Epidermal melanocyte (primary cell): ENCODE measurements at regions not wholly inside any gene's neighbourhood (a gene's known extent, or its start where the extent isn't known, plus 50 kb on each side); places are given as distances from the start of the nearest gene placed in this dataset.
"Not testable (repeated sequence)": the region's sequence is repeated elsewhere in the genome, so short reads cannot be mapped to it uniquely, and the experiment has no call there.

Experiments
- DNase-seq: peaks from one replicate; pipeline ENCODE4 v3.0.0; 2011; ENCODE audit warnings: low spot score; ENCODE audit not compliant: insufficient read length

DNA sequence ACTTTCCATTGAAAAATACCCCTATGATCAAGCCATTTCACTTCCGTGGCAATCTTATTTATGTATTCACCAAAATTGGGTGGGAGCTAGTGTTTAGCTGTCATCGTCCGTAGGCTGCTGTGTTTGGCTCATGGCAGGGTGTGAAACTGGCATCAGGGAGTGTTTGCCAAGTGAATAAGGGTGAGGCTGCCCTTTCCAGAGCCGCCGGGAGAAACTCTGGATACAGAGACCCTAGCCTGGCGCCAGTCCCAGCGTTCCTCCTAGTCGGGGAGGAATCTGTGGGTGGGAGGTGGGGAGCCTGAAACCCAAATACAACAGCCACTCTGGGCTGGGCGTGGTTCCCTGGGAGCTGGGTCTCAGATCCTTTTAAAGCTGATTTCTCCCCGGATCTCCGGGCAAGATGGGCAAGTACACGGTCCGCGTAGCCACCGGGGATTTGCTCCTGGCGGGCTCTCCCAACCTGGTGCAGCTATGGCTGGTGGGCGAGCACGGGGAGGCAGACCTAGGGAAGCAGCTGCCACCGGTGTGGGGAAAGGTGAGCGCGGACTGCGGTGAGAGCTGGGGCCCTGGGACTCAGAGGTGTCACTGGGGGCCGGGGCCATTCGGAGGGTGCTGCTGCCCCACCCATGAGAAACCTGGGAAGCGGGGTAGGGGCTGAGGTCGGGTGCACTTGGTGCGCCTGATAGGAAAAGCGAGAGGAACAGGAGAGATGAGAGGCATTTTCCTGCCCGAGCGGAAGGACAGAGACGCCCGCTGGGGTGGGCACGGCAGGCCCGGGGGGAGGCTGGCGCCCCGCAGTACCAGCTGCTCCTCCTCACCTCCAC lies 62.1 kb upstream of the TEKT1 start:
- DNase-seq = no peak

DNA sequence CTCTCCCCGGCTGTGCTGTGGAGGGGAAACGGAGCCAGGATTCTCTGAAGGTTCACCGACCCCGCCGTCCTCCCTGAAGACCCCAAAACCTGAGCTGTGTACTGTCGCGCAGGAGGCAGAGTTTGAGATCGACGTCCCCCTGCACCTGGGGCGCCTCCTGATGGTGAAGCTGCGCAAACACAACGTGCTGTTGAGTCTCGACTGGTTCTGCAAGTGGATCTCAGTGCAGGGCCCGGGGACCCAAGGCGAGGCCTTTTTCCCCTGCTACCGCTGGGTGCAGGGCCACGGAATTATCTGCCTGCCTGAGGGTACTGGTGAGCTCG lies 62.6 kb upstream of the TEKT1 start:
- DNase-seq = no peak

DNA sequence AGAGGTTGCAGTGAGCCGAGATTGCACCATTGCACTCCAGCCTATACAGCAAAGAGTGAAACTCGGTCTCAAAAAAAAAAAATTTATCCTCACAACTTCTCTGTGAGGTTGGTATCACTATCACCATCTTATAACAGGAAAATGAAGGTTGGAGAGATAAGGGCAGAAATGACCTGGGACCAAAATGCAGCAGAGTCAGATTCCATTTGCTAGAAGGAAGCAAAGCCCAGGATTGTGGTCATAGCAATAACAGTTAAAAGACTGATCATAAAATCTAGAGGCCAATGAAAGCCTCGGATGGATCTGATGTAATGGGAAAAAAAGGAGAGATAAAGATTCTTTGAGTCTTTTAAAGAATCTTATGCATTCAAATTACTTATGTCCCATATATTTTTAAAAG lies 69.6 kb upstream of the TEKT1 start:
- DNase-seq = no peak

DNA sequence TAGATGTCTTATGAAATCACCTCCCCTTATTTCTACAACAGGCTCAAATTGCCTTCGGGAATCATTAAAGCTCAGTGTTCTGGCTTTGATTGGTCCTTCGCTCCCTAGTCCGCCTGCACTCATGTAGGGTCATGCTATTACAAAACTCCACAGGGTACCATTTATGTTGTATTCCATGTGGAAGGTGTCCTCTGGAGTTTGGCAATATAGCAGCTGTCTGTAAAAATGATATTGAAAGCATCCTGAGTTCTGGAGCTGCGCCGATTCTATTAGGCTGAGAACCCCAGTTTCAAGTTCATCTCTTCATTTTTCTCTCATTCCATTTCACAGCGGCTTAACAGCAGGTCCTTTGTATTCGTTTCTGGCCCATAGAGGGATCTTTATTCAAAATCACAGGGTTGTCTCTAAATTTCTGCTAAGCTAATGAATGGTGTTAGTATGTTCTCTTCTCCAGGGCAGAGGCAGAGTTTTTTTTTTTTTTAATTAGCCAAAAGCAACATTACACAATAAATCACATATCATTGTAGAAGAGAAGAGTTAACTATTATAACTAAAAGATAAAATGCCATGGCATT lies 71.9 kb upstream of the TEKT1 start:
- DNase-seq = peak; percentile 82

DNA sequence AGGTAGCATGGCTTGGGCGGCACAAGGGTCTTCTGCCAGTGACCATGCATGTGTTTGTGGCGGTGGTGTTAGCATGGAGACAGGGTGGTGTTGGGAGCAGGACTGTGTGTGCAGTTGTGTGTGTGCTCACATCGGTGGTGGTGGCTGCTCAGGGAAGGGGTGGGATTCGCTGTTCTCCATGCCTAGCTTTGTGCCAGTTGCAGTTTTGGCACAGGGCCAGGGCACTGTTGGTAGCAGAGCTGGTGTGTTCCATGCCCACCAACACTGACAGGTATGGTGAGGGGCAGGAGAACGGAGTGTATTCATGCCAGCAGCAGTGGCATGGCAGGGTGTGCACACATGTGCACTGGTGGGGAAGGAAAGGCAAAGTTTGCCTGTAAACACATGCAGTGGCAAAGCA lies 77.3 kb upstream of the TEKT1 start:
- DNase-seq = no peak

DNA sequence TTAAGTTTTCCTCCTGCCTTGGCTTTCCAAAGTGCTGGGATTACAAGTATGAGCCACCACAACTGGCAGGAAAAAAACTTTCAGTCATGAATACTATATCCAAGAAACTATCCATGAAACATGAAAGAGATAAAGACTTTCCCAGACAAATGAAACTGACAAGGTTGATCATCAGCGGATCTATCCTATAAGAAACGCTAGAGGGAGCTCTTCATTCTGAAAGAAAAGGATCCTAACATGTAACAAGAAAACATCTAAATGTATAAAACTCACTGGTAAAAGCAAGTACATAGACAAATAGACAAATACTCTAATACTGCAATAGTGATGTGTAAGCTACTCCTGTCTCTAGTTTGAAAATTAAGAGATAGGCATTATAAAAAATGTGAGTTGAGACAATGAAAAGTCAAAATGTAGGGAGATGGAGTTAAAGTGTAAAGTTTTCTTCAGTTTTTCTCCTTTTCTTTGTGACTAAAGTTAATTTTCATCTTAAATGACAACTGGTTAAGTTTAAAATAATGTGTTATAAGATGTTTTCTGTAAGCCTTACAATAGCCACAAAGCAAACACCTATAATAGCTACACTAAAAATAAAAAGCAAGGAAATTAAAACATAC lies 79.6 kb upstream of the TEKT1 start:
- DNase-seq = no peak

DNA sequence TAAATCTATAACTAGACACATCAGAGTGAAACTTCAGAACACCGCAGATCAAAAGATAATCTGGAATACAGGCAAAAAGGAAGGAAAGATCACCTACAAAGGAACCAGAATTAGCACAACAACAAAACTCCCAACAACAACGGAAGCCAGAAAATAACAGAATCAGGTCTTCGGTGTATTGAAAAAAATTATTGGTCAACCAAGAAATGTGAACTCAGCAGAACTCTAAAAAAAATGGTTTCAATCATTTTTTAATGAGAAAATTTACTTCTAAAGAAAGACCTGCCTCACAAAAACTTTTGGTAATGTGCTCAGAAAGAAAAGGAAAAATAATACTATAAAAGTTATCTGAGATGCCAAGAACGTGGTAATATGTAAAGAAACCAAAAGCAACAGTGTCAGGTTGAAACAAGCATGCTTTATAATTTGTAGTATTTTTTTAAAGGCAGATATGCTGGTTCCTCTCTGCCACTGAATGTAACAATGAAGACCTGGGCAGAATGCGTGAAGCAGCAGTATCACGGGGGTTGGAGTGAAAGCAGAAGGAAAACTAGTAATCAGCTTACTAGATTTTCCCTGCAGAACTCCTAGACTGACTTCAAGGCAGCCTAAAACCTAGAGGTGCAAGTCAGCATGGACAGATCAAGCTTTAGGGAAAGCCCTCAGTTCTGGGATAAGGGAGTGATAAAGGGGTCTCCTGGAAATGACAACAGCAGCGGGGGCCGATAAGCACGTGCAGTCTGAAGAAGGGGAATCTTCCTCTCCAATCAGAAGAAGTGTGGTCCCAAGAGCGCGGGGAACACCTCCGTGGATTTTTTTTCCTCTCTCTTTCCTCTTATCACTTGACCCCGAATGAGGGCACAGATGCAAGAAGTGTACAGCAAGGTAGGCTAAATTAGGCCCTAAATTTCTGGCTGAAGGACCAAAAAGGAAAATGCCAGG lies 80.9 kb upstream of the TEKT1 start:
- no peak for DNase-seq

DNA sequence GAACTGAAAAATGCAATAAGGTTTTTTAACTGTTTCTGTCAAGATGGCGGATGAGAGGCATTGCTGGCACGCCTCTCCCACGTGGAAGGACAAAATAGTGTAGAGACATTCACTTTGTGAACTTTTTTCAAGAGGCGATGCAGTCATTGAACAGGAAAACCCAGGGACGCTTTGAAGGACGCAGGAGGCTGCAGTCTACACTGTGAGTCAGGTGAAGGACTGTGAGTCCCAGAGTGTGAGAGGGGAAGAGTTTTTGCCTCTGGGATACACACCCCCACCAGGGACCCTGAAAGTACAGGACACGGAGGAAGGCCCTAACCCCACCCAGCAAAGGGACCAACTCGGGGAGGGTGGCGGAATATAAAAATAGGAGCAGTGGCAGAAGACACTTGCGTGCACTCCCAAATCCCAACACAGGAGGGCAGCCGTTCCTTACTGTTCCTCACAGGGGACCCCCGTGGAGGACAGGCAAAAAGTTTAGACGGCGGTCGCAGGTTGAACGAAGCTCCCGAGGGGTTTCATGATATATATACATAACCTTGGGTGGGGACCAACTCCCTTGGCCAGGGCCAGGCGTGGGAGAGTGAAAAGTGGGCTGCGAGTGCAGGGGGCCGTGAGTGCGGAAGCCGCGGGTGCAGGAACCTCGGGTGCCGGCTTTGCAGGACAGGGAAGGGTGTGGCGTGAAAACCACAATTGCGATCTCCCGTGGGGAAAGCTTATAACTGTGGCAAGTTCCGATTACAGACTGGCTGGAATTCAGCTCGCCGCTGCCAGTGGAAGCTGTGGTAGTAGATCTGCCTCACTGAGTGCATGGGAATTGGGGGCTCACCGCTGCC lies 82.0 kb upstream of the ALOX12 start:
- DNase-seq = no peak

DNA sequence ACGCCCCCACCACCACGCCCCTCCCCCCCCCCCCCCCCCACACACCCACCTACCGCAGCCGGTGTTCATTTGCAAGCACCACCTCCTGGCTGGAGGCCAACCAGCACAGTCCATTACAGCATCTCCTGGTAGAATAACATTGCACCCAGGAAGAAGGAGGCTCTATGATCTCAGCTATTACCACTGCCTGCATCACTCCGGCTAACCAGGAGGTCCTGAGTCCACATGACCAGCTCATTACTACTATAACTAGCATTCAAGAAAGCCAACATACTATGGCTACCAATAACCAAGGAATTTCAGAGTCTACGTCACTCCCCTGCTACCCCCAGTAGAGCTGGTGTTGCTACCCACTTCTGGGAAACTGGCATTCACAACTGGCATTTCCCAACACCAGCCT lies 81.1 kb upstream of the ALOX12 start:
- DNase-seq = no peak

DNA sequence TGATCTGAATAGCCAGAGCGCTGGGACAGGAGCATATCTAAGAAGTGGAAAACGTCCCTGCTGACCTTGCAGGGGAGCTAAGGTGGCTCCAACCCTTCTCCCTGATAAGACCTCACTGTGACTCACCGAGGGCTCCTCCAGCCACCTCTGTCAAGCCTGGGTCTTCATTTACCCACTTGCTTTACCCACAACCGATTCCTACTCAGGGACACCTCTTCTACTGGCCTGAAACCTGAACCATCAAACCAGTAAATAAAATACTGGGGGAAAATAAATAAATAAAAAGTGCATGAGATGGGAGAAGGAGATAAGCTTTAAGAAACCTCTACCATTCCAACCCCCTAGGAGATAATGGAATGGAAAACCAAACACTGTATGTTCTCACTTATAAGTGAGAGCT lies 80.2 kb upstream of the ALOX12 start:
- DNase-seq = no peak

DNA sequence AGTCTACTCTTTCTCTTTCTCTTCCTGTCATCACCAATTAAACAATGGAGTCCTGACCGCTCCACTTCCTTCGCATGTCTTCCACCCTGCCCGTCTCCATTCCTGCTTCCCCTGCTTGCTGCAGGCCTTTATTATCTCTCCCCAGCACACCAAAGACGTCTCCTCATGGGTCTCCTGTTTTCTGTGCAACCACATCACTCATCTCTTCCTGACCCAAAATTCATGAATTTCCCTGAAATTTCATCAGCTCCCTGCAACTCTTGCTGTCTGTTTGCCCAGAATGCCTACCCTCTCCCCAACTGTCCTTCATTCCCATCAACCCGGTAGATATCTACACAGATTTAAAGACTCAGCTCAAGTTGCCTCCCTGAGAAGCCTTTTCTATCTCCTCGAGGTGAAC lies 76.7 kb upstream of the ALOX12 start:
- no peak for DNase-seq

DNA sequence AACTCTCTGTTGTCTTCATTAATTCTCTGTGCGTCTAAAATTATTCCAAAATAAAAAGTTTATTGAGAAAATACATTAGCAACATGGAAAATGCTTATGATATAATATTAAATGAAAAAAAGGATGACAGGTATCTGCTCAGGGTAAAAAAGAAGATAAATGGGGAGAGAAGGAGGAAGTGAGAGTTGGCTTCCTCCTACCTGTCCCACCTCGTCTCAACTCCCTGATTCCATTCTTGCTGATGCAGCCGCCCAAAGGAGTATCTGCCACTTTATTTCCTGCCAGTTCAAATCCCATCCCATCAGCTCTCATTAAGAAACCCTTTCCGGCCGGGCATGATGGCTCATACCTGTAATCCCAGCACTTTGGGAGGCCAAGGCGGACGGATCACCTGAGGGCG lies 72.5 kb upstream of the ALOX12 start:
- DNase-seq = no peak

DNA sequence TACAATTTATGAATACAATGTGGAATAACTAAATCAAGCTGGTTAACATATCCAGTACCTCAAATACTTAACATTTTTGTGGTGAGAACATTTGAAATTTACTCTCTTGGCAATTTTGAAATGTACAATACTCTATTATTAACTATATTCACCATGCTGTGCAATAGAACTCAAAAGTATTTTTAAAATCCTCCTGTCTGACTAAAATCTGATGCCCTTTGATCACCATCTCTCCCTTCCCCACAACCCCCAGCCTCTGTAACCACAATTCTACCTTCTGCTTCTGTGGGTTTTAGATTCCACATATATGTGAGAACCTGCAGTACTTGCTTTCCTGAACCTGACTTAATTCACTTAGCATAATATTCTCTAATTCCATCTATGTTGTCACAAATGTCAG lies 71.6 kb upstream of the ALOX12 start:
- DNase-seq = no peak

DNA sequence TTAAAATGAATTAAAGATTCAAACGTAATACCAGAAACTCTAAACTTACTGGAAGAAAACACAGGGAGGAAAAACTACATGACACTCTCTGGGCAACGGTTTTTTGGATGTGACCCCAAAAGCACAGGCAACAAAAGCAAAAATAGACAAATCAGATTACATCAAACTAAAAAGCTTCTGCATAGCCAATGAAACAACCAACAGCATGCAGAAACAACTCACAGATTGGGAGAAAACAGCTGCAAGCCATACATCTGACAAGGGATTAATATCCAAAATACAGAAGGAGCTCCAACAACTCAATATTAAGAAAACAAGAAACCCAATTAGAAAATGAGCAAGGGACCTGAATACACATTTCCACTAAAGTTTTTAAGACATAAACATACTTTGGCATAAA lies 69.2 kb upstream of the ALOX12 start:
- no peak for DNase-seq

DNA sequence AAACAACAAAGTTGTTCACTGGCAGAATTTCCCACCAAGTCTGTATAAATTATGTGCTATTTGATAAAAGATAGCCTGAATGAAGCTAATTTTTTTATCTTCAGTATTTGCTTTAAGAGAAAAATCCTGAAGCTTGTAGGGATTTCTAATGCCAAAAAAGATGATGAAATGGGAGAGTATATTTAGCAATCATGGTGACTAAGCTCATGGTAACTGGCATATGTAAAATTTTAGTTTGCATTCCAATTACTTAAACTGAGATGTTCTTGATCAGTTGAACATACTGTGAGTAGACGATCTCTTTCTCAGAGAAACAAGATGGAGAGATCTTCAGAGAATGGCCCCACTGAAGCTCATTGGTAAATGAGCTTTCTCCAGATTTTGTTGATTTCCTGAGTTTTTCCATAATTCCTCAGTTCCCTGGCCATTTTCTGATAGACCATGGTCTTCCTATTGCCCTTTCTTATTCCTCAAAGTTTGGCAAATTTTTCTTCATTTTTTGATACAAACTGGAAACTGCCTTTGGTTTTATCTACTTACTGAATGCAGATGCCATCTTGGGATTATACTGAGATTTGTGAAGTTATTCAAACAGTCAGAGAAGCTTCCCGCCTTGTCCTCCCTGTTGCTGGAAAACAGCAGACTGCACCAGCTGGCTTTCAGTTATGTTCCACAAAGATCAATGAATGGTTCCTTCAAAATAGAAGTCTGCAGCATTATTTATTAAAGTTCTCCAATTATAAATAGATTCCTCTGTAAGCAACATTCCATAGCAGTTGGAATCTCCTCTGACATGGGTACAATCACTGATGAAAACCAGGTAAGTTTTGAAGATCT lies 68.3 kb upstream of the ALOX12 start:
- DNase-seq = no peak

DNA sequence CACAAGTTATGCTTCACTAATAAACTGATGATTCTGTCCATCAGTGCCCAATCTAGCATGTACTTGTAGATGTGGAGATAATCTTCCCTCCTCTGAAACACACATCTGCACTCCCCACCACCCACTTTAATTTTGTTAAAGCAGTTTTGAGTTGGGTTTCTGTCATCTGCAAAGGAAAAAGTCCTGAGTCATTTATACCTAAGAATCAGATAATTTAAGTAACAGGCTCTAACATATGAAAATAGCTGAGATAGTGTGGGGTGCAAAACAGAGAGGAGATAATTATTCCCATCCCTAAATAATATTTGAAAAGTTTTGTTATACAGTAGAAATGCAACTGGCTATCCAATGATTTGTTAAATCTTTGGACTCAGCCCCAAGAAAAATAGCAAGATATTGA lies 67.7 kb upstream of the ALOX12 start:
- no peak for DNase-seq

DNA sequence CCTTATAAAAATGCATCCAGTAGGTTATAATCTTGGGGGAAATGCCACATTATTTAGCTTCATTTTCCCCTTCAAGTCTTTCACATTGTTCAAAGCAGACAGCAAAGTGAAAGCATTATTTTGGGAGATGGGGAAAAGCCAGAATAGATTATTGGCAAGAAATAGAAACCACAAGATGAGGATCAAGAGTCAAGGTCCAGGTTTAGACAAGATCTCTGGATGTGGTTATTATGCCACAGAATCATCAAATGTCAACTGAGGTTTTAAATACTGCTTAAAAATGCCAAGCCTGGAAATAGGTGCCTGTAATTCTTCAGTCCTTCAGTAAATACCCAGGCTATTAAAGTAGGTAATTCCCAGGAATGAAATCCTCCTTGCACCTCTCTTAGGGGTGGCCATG lies 65.1 kb upstream of the ALOX12 start:
- DNase-seq = no peak

DNA sequence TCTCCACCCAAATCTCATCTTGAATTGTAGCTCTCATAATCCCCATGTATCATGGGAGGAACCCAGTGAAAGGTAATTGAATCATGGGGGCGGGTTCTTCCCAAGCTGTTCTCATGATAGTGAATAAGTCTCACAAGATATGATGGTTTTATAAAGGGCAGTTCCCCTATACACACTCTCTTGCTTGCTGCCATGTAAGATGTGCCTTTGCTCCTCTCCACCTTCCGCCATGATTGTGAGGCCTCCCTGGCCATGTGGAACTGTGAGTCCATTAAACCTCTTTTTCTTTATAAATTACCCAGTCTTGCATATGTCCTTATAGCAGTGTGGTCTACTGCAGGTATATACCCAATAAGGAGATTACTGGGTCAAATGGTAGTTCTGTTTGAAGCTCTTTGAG lies 61.3 kb upstream of the ALOX12 start:
- DNase-seq = not testable (repeated sequence)

DNA sequence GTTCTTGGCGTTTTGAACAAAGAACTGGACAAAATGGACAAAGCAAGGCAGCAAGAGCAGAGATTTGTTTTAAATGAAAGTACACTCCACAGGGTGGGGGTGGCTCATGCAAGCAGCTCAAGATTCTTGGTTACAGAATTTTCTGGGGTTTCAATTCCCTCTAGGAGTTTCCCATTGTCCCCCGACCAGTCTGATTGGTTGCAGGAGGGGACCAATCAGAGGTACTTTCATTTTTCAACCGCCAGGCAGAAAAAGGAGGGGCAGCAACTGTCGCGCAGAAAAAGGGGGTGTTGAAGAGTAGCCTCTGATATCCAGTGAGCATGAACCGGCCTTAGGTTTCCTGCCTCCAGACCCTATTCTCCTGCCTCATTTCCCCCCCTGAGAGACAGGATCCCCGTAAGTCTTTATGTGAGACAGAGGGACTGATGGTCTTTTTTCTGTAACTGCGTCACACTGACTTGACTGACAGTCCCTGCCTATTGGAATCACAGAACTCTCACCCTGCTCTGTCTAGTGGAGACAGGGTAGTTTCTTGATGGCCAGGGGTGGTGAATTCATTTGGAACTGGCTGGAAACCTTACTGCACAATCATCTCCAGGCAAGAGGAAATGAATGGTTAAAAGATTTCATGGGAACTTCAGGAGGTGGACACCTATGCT lies 59.4 kb upstream of the ALOX12 start:
- DNase-seq = no peak

DNA sequence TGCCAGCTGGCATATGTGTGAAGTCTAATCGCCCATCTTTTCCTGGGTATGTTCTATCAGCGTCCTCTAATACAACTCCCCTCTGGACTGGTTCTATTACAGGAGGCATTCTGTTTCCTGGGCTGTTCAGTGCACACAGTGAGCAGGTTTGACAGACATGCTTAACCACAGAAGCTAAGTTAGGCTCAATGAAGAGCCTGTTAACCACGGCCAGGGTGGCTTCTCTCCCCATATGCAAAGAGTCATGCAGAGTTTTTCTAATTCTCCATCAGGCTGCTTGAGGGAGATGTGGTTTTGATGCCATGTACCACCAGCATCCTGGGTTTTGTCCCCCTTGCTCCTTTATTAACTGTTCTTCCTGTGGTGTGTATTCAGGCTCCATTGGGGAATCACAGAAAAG lies 57.2 kb upstream of the ALOX12 start:
- no peak for DNase-seq
